NCI-H2196 treated with DMSO at 0.1 percent for 48 hours (cell line): ENCODE measurements at regions not wholly inside any gene's neighbourhood (a gene's known extent, or its start where the extent isn't known, plus 50 kb on each side); places are given as distances from the start of the nearest gene placed in this dataset.
"Not testable (repeated sequence)": the region's sequence is repeated elsewhere in the genome, so short reads cannot be mapped to it uniquely, and the experiment has no call there.

Experiments
- DNase-seq: peaks from one replicate; lab custom pipeline; 2025; ENCODE audit not compliant: unreplicated experiment; lab: John Stamatoyannopoulos, UW

DNA sequence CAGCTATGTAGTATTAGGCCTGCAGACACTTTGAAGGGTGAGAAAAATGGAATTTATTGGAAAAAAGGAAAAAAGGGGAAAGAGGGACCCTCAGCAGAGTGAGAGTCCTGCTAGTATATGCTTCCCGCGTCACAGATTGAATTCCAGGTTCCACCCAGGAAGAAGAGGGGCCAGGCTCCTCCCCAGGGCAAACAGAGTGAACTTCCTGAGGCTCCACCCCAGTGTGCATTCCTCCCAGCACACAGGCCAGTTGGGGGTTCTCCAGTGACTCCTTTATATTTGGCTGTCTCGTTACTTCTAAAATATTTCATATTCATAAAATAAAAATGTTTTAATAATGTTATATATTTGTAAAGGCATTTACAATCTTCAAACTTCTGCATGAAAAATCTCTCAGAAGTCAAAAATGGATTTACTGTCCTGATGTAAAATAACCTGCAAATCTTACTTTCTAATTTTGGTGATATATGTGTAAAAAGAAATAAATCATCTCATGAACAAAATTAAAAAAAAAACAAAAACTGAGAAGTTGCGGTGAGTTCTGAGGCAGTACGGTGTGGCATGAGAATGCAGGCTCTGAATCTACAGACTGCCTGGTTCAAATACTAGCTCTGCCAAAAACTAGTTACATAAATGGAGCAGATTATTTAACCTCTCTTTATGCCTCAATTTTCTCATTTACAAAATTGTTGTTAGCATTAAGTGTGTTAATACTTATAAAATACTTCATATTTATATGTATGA, 175.8 kb upstream of the P2RY1 start:
- no peak for DNase-seq

DNA sequence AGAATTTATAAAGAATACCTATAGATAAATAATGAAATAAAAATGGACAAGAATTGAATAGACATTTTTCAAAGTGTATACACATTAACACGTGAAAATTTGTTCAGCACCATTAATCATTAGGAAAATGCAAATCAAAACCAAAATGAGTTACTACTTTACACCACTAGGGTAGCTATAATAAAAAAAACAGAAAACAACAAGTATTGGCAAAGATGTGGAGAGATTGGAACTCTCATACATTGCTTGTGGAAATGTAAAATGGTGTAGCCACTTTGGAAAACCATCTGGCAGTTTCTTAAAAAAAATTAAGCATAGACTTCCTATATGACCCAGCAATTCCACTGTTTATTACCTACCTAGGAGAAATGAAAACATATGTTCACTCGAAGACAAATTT, 172.8 kb upstream of the P2RY1 start:
- DNase-seq = no peak

DNA sequence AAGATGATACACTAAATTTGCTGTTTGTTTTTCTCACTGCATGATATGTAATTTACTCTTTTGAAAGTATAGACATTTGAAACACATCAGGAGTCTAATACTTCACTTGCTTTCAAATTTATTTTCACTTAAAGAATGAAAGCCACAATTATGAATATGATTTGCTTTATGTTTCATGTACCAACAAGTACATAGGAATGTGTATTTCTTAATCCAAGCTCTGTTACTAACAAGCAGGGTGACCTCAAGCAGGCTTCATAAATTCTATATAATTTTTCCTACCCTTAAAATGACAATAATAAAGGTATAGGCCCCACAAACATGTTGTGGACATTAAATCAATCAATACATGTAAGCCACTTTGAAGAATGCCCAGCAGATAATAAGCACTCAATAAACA, 170.2 kb upstream of the P2RY1 start:
- DNase-seq = no peak

DNA sequence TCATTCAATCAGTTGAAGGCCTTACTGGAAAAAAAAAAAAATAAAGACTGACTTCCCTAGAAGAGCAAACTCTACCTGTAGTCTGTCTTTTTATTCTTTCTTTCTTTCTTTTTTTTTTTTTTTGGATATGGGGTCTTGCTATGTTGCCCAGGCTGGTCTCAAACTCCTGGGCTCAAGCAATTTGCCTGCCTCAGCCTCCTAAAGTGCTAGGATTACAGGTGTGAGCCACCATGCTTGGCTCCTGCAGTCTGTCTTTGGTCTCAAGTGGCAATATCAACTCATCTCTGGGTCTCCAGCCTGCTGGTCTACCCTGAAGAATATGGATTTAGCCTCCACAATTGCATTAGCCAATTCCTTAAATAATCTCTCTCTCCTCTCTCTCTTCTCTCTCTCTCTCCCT, 167.7 kb upstream of the P2RY1 start:
- no peak for DNase-seq

DNA sequence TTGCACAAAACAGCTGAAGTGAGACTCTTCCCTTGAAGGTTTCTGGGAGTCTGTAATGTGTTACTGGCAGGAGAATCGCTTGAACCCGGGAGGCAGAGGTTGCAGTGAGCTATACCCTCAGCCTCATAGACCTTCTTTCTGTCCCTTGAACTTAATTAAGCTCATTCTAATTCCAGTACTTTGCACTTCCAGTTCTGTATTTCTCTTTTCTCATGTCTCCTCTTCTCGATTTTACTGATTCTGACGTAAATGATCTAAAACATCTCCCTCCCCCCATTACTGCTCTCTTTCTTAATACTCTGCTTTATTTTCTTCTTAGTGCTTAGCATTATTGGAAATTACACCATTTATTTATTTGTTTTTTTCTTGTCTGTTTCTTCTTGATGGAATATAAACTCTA, 165.4 kb upstream of the P2RY1 start:
- no peak for DNase-seq

DNA sequence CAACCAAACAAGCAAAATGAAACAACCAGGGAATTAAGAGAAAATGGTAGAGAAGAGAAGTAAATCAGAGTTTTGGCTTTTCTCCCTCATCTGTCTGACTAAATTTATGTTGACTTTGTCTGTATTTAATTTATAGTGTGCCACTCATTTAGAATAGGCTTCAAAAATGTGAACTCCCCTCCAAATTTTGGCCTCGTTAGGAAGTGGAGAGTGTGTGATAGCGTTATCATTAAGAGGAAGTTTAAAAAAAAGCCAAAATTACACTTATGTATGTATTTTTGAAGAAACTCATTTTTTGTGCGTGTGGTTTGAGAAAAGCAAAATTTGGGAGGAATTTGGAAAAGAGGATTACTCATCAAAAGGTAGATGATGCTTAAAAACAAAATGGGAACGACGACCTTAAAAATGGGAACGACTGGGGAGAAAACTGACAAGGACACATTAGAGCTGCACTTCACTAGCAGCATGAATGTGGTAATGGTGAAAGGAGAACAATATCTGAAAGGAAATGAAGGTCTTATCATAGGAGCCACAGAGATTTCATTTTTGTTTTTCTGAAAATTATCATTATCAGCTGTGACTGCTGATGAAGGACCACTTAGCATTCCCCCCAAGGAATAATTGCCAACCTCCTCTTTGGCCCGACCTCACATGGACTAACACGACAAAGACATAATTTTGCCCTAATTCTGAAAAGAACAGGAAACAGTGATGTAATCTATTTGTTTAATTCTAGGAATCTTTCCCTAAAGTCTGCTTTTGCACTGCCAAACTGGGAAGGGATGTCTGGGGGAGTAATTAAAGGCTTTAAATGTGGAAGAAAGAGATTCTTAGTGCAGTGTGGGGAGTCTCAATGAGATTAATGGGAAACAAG, 163.2 kb upstream of the P2RY1 start:
- no peak for DNase-seq

DNA sequence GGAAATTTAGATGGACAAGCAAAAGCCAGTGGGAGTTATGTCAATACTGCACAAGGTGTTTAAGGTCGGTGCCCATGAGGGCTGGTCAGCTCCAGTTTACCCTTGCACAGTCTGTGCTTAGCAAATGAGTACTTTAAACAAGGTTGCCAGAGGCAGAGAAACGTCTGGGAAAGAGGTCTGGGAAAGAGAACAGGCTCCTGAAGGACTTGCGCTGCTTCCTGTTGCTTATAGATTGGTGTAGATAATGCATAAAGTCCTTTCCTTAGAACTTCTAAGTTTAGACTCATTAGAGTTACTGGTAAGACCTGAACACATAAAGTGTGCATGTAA, 162.6 kb upstream of the P2RY1 start:
- DNase-seq = no peak

DNA sequence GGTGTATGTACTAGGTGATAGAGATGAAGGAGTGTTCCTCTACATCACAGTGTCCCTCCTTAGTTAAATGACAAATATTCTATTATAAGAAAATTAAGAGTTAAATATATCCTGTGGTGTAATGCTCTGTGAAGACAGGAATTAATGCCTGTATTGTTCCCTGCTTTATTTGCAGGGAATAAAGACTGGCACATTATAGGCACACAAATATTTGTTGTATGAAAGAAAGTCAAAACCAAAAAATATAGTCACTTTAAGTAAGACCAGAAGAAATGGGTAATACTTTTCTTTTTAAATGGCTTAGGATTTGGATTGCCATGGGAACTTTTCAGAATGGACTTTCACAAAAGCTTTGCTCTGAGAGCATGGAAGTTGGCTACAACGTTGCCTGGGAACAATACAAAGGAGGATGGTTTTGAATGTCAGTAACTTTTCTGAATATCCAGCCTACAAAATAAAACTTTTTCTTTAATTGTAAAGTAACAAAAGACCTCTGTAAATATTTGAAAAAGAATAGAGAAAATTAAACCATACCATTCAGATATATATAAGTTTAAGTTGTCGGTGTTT, 158.0 kb upstream of the P2RY1 start:
- no peak for DNase-seq

DNA sequence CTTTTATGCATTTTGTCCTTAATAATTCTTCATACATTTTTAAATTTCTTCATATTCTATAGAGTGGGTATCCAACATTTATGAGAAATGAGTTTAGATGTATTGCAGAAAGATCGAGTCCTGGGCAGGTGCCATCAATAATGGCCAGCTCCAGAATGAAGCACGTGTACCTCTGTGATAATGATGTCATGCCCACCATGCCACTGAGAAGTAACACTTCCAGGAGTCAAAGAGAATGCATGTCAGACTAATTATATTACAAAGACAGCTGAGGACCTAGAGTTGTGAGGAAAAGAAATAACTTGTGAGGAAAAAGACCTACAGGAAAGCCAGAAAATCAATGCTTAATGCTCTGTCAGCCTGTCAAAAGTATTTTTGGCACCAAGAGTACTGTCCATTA, 157.4 kb upstream of the P2RY1 start:
- no peak for DNase-seq

DNA sequence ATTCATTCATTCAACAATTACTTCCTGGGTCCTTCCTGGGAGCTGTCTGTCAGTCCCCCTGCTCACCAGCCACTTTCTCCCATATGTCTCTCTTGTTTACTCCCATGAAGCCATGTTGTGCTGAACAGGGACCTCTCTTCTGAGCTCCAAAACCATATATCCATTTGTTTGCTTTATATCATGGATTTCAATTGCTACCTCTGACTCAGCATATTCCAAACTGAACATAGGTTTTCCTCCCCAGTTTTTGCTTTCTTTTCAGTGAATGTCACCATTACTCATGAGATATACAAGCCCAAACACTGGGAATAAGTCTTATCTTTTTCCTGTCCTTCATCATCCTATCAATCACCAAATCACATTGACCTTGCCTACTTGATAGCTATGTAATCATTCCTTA, 152.5 kb upstream of the P2RY1 start:
- no peak for DNase-seq

DNA sequence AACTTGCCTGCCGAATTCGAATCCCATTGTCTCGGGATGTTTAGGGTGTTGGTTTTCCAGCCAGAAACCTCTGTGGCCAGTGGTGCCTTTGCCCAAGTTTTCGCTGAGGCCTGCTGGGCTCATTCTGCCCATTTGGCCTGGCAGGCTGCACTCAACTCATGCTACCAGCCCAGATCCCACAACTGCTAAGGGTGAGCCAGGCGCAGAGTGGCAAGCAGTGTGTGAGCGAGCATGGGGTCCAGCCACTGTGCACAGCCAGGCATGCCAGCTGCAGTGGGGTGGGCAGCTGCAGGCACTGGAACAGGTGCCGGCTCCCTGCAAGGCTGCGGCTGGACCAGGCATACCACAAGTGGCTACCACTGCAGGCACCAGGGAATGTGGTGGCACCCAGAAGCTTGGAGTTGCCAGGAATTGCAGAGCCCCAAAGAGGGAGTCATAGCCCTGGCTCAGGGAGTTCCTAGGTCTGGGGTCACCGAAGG, 151.4 kb upstream of the P2RY1 start:
- no peak for DNase-seq

DNA sequence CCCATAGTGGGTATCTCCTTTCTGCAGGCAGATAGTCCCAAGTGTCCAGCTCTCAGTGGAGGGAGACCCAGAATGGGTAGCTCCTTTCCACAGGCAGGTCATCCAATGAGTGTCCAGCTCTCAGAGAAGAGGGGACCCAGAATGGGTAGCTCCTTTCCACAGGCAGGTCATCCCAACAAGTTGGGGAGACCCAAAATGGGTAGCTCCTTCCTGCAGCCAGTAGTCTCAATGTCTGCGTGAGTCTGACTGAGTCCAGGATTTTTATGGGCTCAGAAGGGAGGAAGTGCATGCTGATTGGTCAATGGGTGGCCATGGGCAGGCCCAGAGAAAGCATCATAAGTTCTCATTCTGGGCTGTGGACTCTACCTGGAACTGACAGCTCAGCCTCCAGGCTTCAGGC, 150.7 kb upstream of the P2RY1 start:
- no peak for DNase-seq

DNA sequence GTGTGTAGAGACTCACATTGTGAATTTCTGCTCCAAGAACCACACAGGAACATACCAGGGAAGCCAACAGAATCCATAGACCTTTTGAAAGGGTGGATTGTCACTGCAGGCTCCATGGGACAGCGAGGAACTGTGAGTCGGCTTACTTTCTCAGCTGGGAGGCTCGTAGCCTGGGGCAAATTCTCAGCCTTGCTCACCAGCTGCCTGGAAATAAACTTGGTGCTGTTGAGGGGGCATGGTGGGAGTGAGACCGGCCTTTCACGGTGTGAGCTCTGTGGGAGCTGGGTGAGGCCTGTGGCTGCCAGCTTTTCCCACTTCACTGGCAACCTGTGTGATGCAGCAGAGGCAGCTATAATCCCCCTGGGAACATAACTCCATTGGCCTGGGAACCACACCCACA, 146.6 kb upstream of the P2RY1 start:
- no peak for DNase-seq

DNA sequence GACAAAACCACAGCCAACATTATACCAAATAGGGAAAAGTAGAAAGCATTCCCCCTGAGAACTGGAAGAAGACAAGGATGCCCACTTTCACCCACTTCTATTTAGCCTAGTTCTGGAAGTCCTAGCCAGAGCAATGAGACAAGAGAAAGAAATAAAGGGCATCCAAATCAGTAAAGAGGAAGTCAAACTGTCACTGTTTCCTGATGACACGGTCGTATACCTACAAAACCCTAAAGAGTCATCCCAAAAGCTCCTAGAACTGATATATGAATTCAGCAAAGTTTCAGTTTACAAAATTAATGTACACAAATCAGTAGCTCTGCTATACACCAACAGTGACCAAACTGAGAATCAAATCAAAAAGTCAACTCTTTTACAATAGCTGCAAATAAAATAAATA, 142.6 kb upstream of the P2RY1 start:
- not testable (repeated sequence) for DNase-seq

DNA sequence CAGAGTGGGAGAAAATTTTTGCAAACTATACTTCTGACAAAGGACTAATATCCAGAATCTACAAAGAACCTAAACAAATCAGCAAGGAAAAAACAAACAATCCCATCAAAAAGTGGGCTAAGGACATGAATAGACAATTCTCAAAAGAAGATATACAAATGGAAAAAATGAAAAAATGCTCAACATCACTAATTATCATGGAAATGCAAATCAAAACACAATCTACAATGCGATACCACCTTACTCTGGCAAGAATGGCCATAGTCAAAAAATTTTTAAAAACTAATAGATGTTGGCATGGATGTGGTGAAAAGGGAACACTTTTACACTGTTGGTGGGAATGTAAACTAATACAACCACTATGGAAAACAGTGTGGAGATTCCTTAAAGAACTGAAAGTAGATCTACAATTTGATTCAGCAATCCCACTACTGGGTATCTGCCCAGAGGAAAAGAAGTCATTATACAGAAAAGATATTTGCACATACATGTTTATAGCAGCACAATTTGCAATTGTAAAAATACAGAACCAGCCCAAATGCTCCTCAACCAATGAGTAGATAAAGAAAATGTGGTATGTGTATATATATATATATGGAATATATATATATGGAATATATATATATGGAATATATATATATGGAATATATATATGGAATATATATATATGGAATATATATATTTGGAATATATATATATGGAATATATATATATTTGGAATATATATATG, 141.2 kb upstream of the P2RY1 start:
- DNase-seq = not testable (repeated sequence)

DNA sequence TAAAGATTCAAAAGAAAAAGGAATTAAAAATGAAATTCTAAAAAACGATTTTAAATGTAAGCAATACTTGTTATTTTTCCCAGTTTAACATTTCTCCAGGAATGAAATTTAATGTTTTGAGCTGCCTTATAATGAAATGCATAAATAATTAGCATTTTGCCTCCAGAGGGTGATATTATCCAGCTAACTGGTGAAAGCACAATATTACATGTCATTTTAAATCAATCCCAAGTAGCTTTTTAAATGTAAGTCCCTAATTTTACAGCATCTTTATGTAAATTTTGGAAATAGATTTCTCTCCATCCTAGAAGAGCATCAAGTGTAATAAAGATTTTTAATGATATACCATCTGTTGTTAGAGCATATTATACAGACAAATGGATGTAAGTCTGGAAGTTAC, 139.1 kb upstream of the P2RY1 start:
- DNase-seq = no peak

DNA sequence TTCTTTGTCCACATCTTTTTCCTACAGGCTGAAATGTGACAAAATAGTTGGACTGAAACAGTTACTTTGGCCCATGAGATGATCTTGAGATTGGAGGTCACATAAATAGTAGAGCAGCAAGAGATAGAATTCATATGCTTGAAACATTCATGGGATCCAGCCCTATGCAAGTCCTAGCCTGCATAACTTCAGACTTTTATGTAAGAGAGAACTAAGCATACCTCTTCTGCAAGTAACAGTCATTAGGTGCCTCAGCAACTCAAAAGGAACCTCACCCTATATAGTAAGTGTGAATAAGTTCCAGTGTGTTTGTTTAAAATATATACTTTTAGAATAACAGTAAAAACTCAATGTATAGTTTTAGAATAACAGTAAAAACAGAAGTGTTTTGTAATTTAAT, 138.0 kb upstream of the P2RY1 start:
- no peak for DNase-seq

DNA sequence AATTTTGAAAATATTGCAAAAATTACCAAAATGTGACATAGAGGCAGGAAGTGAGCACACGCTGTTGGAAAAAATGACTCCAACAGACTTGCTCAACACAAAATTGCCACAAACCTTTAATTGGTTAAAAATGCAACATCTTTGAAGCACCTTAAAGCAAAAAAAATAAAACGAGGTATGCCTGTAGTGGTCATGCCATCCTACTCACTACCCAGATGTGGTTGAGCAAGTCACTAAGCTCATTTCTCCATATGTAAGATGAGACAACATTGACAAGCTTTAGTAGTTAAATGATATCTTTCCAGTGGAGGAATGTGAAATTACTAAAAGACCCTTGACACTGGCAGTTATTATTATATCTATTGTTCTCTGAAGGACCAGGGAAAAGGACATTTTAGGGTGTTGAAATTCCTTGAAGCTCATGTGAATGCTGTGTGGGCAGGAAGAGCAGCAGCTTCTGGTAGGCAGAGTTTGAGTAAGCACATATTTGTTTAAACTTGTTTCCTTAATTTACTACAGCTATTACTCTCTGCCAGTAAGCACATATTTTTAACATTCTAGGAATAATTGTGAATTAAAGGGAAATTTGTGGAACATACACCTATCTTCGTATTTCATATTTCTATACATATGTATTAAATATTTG, 131.6 kb upstream of the P2RY1 start:
- DNase-seq = no peak

DNA sequence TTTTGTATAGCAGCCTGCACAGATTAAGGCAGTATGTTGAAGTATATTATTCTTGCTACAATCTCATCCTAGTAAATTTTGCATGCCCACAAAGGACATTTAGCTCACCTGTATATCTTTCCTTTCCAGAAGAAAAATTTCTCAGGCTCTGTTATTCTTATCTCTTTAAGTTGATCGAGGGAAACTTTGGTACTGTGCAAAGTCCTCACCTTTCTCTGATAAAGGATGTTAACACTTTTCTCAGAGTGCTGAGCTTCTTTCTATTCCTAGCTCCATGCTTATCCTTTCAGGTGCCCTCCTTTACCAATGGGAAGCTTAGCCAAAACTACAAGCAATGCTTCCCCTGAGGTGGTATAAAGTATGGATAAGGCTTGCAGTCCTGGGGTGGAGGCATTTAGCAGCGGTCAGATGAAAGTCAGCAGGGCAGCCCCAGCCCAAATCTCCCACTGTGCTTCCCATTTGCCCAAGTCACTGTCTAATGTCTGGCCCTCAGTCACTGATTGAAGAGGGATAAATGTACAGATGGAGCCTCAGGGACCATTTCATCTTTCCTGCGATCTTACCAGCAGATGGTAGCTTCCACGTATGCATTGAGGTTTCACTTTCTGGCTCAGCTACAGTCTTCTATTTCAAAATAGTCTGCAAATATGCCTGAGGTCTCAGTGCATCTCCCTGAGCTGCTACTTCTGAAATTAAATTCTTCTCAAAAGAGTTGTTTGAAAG, 127.8 kb upstream of the P2RY1 start:
- no peak for DNase-seq

DNA sequence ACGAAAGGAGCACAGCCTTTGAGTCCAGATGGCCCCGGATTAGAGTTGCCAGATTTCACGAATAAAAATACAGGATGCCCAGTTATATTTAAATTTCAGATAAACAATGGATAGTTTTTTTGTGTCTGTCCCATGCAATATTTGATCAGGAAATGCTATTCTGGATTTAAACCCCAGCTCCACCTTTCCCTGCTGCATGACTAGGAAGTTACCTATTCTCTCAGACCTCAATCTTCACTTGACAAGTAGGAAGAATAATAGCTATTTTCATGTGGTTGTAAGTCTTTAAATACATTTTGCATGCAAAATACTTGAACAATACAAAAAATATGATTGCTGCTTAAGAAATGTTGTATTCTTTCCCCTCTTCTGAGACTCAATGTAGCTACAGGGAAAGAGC, 125.3 kb upstream of the P2RY1 start:
- DNase-seq = no peak
